Astrocyte (in vitro differentiated cells and primary cell): ENCODE measurements at regions not wholly inside any gene's neighbourhood (a gene's known extent, or its start where the extent isn't known, plus 50 kb on each side); places are given as distances from the start of the nearest gene placed in this dataset.
"Not testable (repeated sequence)": the region's sequence is repeated elsewhere in the genome, so short reads cannot be mapped to it uniquely, and the experiment has no call there.

ENCODE experiments used
- CTCF ChIP-seq: IDR thresholded peaks from 2 replicates; pipeline ENCODE4 v1.5.1; 2011; ENCODE audit warnings: low read depth, mild to moderate bottlenecking, inconsistent platforms, low read length, moderate library complexity; ENCODE audit not compliant: insufficient read depth
- EZH2 ChIP-seq: IDR thresholded peaks from 2 replicates; pipeline ENCODE4 v1.6.1; 2012; ENCODE audit warnings: mild to moderate bottlenecking, low read length, inconsistent platforms; ENCODE audit not compliant: insufficient read depth

GRCh38 chr5:110284121-110284520 is 442.4 kb downstream of the TMEM232 start:
- not testable (repeated sequence) for TF ChIP-seq CTCF, EZH2
